A673 (cell line): ENCODE measurements at regions not wholly inside any gene's neighbourhood (a gene's known extent, or its start where the extent isn't known, plus 50 kb on each side); places are given as distances from the start of the nearest gene placed in this dataset.

Source experiments
- BruUV-seq: library from RNA; stranded (reverse); fragments of 400-500 nt; replicated peaks from 2 replicates; lab custom pipeline; 2021; lab: Mats Ljungman, UMichigan
- CTCF ChIA-PET: fragments of 300-600 bp; sonication (Branson Sonifier 250); formaldehyde crosslinking; loops from one replicate; lab custom pipeline; 2022; ENCODE audit warnings: antibody characterized with exemption; lab: Charles Lee
- POLR2A ChIA-PET: fragments of 300-600 bp; sonication (Branson Sonifier 250); formaldehyde crosslinking; loops from one replicate; lab custom pipeline; 2022; ENCODE audit warnings: antibody characterized with exemption; ENCODE audit not compliant: low non-redundant PET; lab: Charles Lee
- DNase-seq: peaks from one replicate; pipeline ENCODE4 v3.0.0-alpha.2; 2015; ENCODE audit warnings: low spot score
- H3K27ac ChIP-seq: fragments of 200-600 bp; sonication (generic); 2 replicates; pipeline ENCODE4 v1.5.1; 2016; ENCODE audit warnings: mixed run types, low read depth, mild to moderate bottlenecking, mixed read lengths, antibody characterized with exemption, low read length; ENCODE audit not compliant: poor library complexity, severe bottlenecking
- H3K27me3 ChIP-seq: fragments of 200-600 bp; sonication (generic); replicated peaks from 2 replicates; pipeline ENCODE4 v1.6.1; 2017; ENCODE audit warnings: mixed run types, low read depth, mild to moderate bottlenecking, mixed read lengths, antibody characterized with exemption, low read length; ENCODE audit not compliant: insufficient read depth, poor library complexity
- H3K36me3 ChIP-seq: fragments of 200-600 bp; sonication (generic); 2 replicates; pipeline ENCODE4 v1.6.1; 2016; ENCODE audit warnings: mixed run types, mild to moderate bottlenecking, mixed read lengths, antibody characterized with exemption, low read length; ENCODE audit not compliant: insufficient read depth, poor library complexity, severe bottlenecking
- H3K4me1 ChIP-seq: fragments of 200-600 bp; sonication (generic); 2 replicates; pipeline ENCODE4 v1.6.1; 2017; ENCODE audit warnings: mixed run types, mild to moderate bottlenecking, mixed read lengths, antibody characterized with exemption, low read length; ENCODE audit not compliant: insufficient read depth, poor library complexity, severe bottlenecking
- H3K4me3 ChIP-seq: fragments of 200-600 bp; sonication (generic); 2 replicates; pipeline ENCODE4 v1.5.1; 2016; ENCODE audit warnings: low read depth, mixed run types, mild to moderate bottlenecking, mixed read lengths, low read length; ENCODE audit not compliant: poor library complexity, severe bottlenecking
- H3K9me3 ChIP-seq: fragments of 200-600 bp; sonication (generic); 2 replicates; pipeline ENCODE4 v1.6.1; 2016; ENCODE audit warnings: mixed run types, low read depth, mild to moderate bottlenecking, mixed read lengths, antibody characterized with exemption, low read length; ENCODE audit not compliant: poor library complexity, severe bottlenecking
- CTCF ChIP-seq: fragments of 300-800, 200-600 bp; sonication (generic); conservative IDR thresholded peaks from 2 replicates; pipeline ENCODE4 v1.5.1; 2017; ENCODE audit warnings: low read depth, mild to moderate bottlenecking, antibody characterized with exemption, low read length, moderate library complexity, mixed read lengths
- EZH2 ChIP-seq: fragments of 200-600 bp; sonication (generic); IDR thresholded peaks from 2 replicates; pipeline ENCODE4 v1.6.1; 2017; ENCODE audit warnings: borderline replicate concordance, low read depth, mild to moderate bottlenecking, mixed read lengths, antibody characterized with exemption, low read length; ENCODE audit not compliant: poor library complexity, severe bottlenecking
- intact Hi-C: fragments of 100-400 bp; cut with micrococcal nuclease; formaldehyde crosslinking; loops from one replicate; pipeline ENCODE4 v1.10.0; 2022; ENCODE audit not compliant: unreplicated experiment

- ChIA-PET CTCF (no interaction called here), POLR2A (no interaction called here)
- no peak overlapping the region for H3K4me3 ChIP-seq
- TF ChIP-seq CTCF (no peak), EZH2 (no peak)
- intact Hi-C loops, result no loop called here
- no peaks in the 10 kb centered on the region for H3K36me3 ChIP-seq
- DNase-seq, result no peak
- H3K27ac ChIP-seq, result no peak overlapping the region
- no peaks in the 10 kb centered on the region for H3K4me1 ChIP-seq
- H3K9me3 ChIP-seq, result no peaks in the 10 kb centered on the region
- BruUV-seq, result no TSS peak
- peaks cover 67% of the 10 kb centered on the region for H3K27me3 ChIP-seq
Measured at GRCh38 chr1:4113897-4114296, 213.8 kb upstream of the C1orf174 start.

DNA sequence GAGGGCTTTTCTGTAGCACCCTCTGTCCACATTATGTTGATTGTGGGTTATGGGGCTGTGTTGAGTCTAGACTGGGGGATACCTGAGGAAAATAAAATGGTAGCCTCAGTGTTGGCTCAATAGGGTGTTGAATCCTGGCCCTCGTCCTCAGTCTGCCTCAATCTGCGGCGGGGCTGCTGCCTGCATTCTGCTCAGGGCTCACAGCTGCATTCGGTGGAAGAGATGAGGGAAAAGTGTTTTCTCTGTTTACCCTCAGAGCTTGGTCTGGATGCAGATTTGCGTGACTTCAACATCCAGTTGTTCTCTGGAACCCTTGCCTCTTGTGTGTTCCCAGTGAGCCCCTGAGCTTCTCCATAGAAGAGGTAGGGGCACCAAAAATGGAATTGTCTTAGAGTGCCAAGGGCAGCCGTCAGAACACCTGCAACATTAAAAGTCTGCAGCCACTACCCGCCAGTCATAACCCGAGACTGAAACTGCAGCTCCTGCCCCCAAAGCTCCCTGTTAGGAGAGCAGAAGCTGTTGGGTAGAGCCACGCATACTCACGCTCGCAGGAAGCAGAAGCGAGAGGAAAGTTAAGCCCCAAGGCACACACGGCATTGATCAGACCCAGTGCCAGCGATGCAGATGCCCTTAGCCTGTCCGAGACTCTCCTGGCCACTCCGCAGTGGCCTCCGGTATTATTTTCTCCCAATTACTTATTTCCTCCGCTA lies 215.3 kb upstream of the C1orf174 start:
- H3K27ac ChIP-seq, result no peak overlapping the region
- intact Hi-C loops, result no loop called here
- CTCF ChIA-PET, result no interaction called here
- no peak overlapping the region for H3K4me3 ChIP-seq
- TF ChIP-seq EZH2 (no peak), CTCF (no peak)
- POLR2A ChIA-PET, result no interaction called here
- BruUV-seq, result no TSS peak
- no peaks in the 10 kb centered on the region for H3K4me1 ChIP-seq
- H3K36me3 ChIP-seq, result no peaks in the 10 kb centered on the region
- peaks cover 67% of the 10 kb centered on the region for H3K27me3 ChIP-seq
- DNase-seq, result no peak
- no peaks in the 10 kb centered on the region for H3K9me3 ChIP-seq

GRCh38 chr1:4117196-4117595 lies 217.1 kb upstream of the C1orf174 start:
- no peak overlapping the region for H3K4me3 ChIP-seq
- ChIA-PET CTCF (no interaction called here), POLR2A (no interaction called here)
- no peak for TF ChIP-seq EZH2
- TF ChIP-seq CTCF, result no peak
- H3K36me3 ChIP-seq, result no peaks in the 10 kb centered on the region
- no peak overlapping the region for H3K27ac ChIP-seq
- no peaks in the 10 kb centered on the region for H3K4me1 ChIP-seq
- no TSS peak for BruUV-seq
- H3K27me3 ChIP-seq, result peaks cover 67% of the 10 kb centered on the region
- intact Hi-C loops, result no loop called here
- no peak for DNase-seq
- H3K9me3 ChIP-seq, result no peaks in the 10 kb centered on the region
